HT1080 (cell line): ENCODE measurements at regions not wholly inside any gene's neighbourhood (a gene's known extent, or its start where the extent isn't known, plus 50 kb on each side); places are given as distances from the start of the nearest gene placed in this dataset.

ENCODE experiments used
- DNase-seq: peaks from one replicate; pipeline ENCODE4 v3.0.0-alpha.2; 2015; ENCODE audit warnings: low read depth

- DNase-seq = no peak
Observed at GRCh38 chr1:191875994-191876393, 282.3 kb upstream of the RGS18 start.

GRCh38 chr1:191876631-191877030 lies 281.6 kb upstream of the RGS18 start:
- DNase-seq = no peak

GRCh38 chr1:191882870-191883269 lies 275.4 kb upstream of the RGS18 start:
- no peak for DNase-seq

- no peak for DNase-seq
Observed at GRCh38 chr1:191886977-191887376, 271.3 kb upstream of the RGS18 start.

GRCh38 chr1:191888996-191889622 lies 269.2 kb upstream of the RGS18 start:
- DNase-seq = no peak

GRCh38 chr1:191889623-191890003 lies 268.6 kb upstream of the RGS18 start:
- DNase-seq = no peak

GRCh38 chr1:191890433-191891088 lies 267.7 kb upstream of the RGS18 start:
- DNase-seq = no peak

- no peak for DNase-seq
Observed at GRCh38 chr1:191892716-191893115, 265.5 kb upstream of the RGS18 start.

GRCh38 chr1:191895049-191895448 lies 263.2 kb upstream of the RGS18 start:
- no peak for DNase-seq

GRCh38 chr1:191895462-191896058 lies 262.7 kb upstream of the RGS18 start:
- DNase-seq = no peak

GRCh38 chr1:191897134-191897533 lies 261.1 kb upstream of the RGS18 start:
- DNase-seq = no peak

- no peak for DNase-seq
Observed at GRCh38 chr1:191901651-191902050, 256.6 kb upstream of the RGS18 start.

GRCh38 chr1:191904991-191905390 lies 253.3 kb upstream of the RGS18 start:
- no peak for DNase-seq

- DNase-seq = no peak
Observed at GRCh38 chr1:191905781-191906180, 252.5 kb upstream of the RGS18 start.

GRCh38 chr1:191907121-191907520 lies 251.1 kb upstream of the RGS18 start:
- no peak for DNase-seq

- DNase-seq = no peak
Observed at GRCh38 chr1:191910245-191910644, 248.0 kb upstream of the RGS18 start.

GRCh38 chr1:191912517-191912916 lies 245.7 kb upstream of the RGS18 start:
- DNase-seq = no peak

GRCh38 chr1:191913260-191913977 lies 244.8 kb upstream of the RGS18 start:
- DNase-seq = no peak

- DNase-seq = peak; percentile 4
Observed at GRCh38 chr1:191929383-191929782, 228.9 kb upstream of the RGS18 start.

GRCh38 chr1:191943684-191944083 lies 214.6 kb upstream of the RGS18 start:
- no peak for DNase-seq

GRCh38 chr1:191953526-191953925 lies 204.7 kb upstream of the RGS18 start:
- DNase-seq = no peak

- no peak for DNase-seq
Observed at GRCh38 chr1:191959856-191960255, 198.4 kb upstream of the RGS18 start.
